Cardiac muscle cell (in vitro differentiated cells and primary cell): ENCODE measurements at regions not wholly inside any gene's neighbourhood (a gene's known extent, or its start where the extent isn't known, plus 50 kb on each side); places are given as distances from the start of the nearest gene placed in this dataset.

ENCODE experiments used
- DNase-seq, 2 donors: peaks; one replicate each; pipeline versions ENCODE4 v3.0.0 to v3.0.0-alpha.2; 2010 to 2017; ENCODE audit warnings: low read depth in 1 of 2, low spot score in 1 of 2
- H3K27ac ChIP-seq: fragments of 200-600 bp; sonication (generic); 2 replicates; pipeline ENCODE4 v1.5.1; 2016
- H3K27me3 ChIP-seq: fragments of 200-600 bp; sonication (generic); 2 replicates; pipeline ENCODE4 v1.6.0; 2016; ENCODE audit warnings: control low read depth
- H3K36me3 ChIP-seq: fragments of 200-600 bp; sonication (generic); 2 replicates; pipeline ENCODE4 v1.5.1; 2016; ENCODE audit warnings: control low read depth
- H3K4me1 ChIP-seq: fragments of 200-600 bp; sonication (generic); 2 replicates; pipeline ENCODE4 v1.8.1; 2017; ENCODE audit warnings: low read depth, mild to moderate bottlenecking, mixed run types
- H3K4me3 ChIP-seq: fragments of 200-600 bp; sonication (generic); 2 replicates; pipeline ENCODE4 v1.5.1; 2016; ENCODE audit warnings: mild to moderate bottlenecking
- H3K9me3 ChIP-seq: fragments of 200-600 bp; sonication (generic); 2 replicates; pipeline ENCODE4 v1.5.1; 2017; ENCODE audit warnings: low read depth, mild to moderate bottlenecking, control low read depth
- TF ChIP-seq, protein P1 (sequence below): IDR thresholded peaks from 2 replicates; pipeline ENCODE4 v1.5.1; 2012; ENCODE audit warnings: low read depth, mild to moderate bottlenecking, low read length

DNA sequence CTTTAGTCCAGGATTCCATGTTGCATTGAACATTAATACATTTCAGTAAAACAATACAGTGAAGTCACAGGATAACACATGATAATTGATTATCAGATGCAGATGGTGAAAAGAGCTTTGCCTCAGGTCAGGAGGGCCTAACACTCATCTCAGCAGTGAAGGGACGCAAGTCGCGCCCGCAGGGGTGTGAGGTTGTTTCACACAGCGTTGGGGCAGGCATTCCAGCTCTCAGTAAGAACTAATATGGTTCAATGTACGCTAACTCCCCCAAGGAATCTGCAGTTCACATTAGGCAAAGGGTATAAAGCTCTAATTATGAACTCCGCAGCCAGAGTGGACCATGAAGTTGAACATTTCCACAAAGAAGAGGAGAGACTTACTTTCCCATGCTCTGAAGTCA is 53.1 kb upstream of the ATL2 start:
- no peak for DNase-seq
- H3K27ac ChIP-seq, result no peak overlapping the region
- no peaks in the 10 kb centered on the region for H3K36me3 ChIP-seq
- no peaks in the 10 kb centered on the region for H3K27me3 ChIP-seq
- H3K4me3 ChIP-seq, result no peak overlapping the region
- H3K4me1 ChIP-seq, result no peaks in the 10 kb centered on the region
- H3K9me3 ChIP-seq, result no peaks in the 10 kb centered on the region
- TF ChIP-seq, protein P1, sequence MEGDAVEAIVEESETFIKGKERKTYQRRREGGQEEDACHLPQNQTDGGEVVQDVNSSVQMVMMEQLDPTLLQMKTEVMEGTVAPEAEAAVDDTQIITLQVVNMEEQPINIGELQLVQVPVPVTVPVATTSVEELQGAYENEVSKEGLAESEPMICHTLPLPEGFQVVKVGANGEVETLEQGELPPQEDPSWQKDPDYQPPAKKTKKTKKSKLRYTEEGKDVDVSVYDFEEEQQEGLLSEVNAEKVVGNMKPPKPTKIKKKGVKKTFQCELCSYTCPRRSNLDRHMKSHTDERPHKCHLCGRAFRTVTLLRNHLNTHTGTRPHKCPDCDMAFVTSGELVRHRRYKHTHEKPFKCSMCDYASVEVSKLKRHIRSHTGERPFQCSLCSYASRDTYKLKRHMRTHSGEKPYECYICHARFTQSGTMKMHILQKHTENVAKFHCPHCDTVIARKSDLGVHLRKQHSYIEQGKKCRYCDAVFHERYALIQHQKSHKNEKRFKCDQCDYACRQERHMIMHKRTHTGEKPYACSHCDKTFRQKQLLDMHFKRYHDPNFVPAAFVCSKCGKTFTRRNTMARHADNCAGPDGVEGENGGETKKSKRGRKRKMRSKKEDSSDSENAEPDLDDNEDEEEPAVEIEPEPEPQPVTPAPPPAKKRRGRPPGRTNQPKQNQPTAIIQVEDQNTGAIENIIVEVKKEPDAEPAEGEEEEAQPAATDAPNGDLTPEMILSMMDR, result no peak

GRCh38 chr2:38427936-38428335 is 50.9 kb upstream of the ATL2 start:
- DNase-seq, result no peak
- TF ChIP-seq, protein P1, result no peak

GRCh38 chr2:38427054-38427453 is 50.0 kb upstream of the ATL2 start:
- Histone ChIP-seq H3K36me3 (no peaks in the 10 kb centered on the region), H3K4me3 (no peak overlapping the region), H3K27ac (no peak overlapping the region)

More at GRCh38 chr2:38427936-38428335, 50.9 kb upstream of the ATL2 start:
- no peaks in the 10 kb centered on the region for H3K4me1 ChIP-seq
- no peak overlapping the region for H3K27ac ChIP-seq
- no peaks in the 10 kb centered on the region for H3K27me3 ChIP-seq
- no peaks in the 10 kb centered on the region for H3K36me3 ChIP-seq
- H3K4me3 ChIP-seq, result no peak overlapping the region
- no peaks in the 10 kb centered on the region for H3K9me3 ChIP-seq

More at GRCh38 chr2:38427054-38427453, 50.0 kb upstream of the ATL2 start:
- H3K4me1 ChIP-seq, result no peaks in the 10 kb centered on the region
- H3K9me3 ChIP-seq, result no peaks in the 10 kb centered on the region
- no peak for DNase-seq
- TF ChIP-seq, protein P1, result no peak
- H3K27me3 ChIP-seq, result no peaks in the 10 kb centered on the region
